GM18505 (cell line): ENCODE measurements at regions not wholly inside any gene's neighbourhood (a gene's known extent, or its start where the extent isn't known, plus 50 kb on each side); places are given as distances from the start of the nearest gene placed in this dataset.
A peak's percentile ranks its signal among the peaks of the same experiment; 100 is the strongest.

ENCODE experiments used
- ATAC-seq: cut with Tn5 transposase; IDR thresholded peaks from one replicate; pipeline ENCODE4 v1.9.1; 2021; ENCODE audit not compliant: unreplicated experiment
- POLR2A ChIP-seq: IDR thresholded peaks from 4 replicates; pipeline ENCODE4 v1.6.1; 2011; ENCODE audit warnings: borderline replicate concordance; ENCODE audit not compliant: insufficient read depth, insufficient read length; ENCODE audit errors: extremely low read depth

DNA sequence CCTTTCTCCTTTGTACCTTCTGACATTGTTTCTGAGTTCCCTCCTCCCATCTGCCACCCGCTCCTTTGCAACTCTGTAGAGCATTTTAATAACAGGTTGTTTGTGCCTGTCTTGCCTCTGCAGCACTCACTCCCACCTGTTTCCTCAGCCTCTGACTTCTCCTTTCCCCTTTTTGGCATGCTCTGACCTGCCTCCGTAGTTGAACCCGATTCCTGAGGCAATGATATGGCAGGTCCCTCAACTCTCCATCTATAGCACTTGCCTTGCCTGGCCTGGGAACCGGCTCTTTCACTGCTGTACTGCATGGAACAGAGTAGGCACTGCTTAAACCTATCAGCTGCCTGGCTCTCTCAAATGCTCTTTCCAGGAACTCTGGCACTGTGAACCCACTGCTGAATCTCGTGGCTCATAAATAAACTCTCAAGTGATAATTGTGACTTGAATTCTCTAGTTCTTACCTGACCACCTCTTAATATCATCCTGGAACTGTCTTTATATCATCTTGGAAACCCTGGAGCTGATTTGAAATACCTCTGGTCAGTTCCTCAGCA is 50.3 kb downstream of the UTRN start:
- no peak for ATAC-seq
- no peak for TF ChIP-seq POLR2A

DNA sequence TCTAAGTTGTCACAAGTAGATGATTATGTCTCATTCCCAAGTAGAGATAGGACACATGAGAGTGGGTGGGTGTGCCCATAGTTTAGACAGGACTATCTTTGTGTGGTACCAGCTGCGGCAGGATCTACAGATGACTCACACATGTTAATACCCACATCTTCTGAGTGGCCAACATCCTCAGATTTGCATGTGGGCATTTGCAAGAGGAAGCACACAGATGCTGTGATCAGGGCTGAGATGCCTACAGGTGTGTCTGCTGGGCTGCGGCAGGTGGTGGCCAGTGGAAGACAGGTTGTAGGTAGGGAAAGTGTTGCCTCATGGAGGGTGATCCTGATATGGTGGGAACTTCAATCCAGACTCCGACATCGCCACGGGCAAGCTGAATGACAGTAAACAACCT is 50.8 kb downstream of the UTRN start:
- ATAC-seq, result peak; percentile 61
- TF ChIP-seq POLR2A, result no peak

- TF ChIP-seq POLR2A, result no peak
- ATAC-seq, result no peak
Observed at GRCh38 chr6:144336900-144337299, 51.8 kb downstream of the UTRN start.

- no peak for ATAC-seq
- TF ChIP-seq POLR2A, result no peak
Observed at GRCh38 chr6:144338474-144338873, 53.3 kb downstream of the UTRN start.

GRCh38 chr6:144338951-144339700 is 54.0 kb downstream of the UTRN start:
- TF ChIP-seq POLR2A, result no peak

DNA sequence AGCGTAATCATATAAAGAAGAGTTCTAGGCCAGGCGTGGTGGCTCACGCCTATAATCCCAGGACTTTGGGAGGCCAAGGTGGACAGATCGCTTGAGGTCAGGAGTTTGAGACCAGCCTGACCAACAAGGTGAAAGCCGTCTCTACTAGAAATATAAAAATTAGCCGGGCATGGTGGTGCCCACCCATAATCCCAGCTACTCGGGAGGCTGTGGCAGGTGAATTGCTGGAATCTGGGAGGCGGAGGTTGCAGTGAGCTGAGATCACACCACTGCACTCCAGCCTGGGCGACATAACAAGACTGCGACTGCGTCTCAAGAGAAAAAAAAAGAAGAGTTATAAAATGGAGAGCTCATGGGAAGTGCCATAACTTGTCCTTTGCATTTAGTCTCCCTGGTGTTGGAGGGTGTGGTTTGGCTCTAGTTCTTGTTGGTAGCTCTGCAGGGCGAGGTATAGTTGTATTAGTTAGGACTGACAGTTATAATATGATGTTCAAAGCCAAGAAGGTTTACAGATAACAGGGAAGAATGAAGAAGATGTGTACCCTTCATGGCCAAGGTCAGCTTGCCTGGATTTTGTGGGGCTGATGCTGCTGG is 54.8 kb downstream of the UTRN start:
- no peak for ATAC-seq
- TF ChIP-seq POLR2A, result no peak

More at GRCh38 chr6:144338951-144339700, 54.0 kb downstream of the UTRN start:
- ATAC-seq, result no peak

DNA sequence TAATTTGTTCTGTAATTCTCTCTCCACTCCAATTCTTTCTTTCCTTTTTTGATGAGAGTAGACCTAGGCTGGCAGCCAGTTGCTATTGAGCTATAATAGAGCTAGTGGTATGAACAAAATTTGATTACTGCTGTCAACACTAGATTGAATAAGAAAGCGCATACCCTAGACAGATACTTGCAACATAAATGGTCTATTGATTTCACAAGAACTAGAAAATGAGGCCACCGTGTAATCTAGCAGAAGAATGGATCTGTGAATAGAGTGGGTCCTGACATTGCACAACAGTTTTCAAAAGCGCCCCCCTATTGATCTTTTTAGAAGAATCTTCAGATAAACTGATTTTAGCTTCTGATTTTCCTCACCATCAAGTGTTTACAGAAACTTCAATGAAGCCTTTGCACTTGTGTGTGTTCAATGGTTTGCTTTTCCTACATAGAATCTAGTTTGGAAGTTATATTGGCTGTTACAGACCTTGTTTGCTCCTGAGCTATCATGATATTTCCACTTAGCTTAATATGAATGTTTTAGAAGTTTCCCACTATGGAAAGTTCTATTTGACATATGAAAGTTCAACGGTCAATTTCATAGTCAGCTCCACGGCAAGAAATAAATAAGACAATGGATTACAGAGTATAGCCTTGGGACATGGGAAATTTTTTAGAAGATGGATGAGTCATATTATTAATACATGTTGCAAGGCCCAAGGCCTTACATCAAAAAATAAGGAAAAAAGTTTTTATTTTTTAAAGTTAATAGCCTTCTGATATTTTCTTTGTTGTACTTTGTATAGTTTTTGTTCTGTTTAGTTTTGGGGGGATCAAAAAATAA is 55.6 kb downstream of the UTRN start:
- TF ChIP-seq POLR2A, result no peak
- ATAC-seq, result no peak

DNA sequence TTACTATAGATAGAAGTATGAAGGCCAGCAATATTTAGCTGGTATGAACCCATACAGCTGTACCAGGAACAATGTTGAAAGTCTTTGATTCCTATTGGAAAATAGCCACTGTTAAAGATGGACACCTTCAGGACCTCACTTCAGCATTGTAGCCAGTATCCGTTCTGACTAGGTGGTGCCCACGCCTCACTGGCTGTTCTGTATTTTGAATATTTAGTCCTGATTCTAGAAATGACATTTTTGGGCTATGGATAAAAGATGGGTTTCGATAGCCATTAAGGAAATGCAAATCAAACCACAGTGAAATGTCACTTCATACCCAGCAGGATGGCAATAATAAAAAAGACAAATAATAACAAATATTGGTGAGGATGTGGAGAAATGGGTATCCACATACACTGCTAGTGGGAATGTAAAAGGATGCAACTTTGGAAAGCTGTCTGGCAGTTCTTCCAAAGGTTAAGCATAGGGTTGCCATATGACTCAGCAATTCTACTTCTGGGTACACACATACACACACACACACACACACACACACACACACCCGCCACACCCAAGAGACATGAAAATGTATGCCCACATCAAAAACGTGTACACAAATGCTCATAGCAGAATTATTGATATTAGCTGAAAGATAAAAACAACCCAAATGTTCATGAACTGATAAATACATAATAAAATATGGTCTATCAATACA is 56.8 kb downstream of the UTRN start:
- peak; percentile 53 for ATAC-seq
- TF ChIP-seq POLR2A, result no peak

DNA sequence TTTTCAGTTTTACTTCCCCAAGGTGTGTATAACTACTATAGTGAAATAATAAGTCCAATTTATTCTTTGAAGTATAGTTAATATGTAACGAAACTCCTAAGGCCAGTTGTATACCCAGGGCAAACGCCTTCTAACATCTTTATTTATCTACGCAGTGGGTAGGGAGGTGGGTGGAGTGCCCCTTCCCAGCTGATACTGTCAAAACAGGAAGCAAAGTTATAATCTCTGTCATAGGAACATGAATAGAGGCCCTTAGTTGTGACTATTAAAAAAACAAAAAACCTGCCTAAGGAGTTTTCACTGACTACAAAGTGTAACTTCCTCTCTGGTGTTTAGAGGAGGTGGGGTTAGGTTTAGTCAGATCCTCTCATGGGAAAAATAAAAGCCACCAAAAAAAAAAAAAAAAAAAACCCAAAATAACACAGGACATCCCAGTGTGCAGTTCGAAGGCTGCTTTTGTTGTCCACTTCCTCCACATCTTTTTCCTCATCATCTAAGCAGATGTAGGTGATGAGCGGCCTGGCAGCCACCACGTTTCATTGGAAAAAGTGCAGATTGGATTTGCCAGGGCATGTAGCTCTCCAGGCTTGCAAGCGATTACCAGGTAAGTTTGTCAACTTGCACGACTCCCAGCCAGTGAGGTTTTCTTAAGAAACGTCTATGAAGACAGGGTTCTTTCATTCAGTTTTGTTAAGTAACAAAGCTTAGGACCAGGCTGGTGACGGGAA is 58.7 kb downstream of the UTRN start:
- ATAC-seq, result peak; percentile 34
- TF ChIP-seq POLR2A, result peak; percentile 30

- no peak for TF ChIP-seq POLR2A
- peak; percentile 46 for ATAC-seq
Observed at GRCh38 chr6:144344646-144345045, 59.5 kb downstream of the UTRN start.

DNA sequence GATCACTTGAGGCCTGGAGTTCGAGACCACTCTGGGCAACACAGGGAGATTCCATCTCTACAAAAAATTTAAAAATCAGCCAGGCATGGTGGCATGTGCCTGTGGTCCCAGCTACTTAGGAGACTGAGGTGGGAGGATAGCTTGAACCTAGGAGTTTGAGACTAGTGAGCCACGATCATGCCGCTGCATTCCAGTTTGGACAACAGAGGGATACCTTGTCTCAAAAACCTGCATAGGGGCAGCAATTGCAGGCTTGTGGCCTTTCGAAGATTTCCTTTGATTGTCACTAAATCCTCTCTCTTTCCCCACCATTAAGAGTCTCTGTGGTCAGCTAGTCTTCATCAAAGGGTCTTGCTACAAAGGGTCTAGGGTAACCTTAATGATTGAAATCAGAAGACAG is 60.3 kb downstream of the UTRN start:
- TF ChIP-seq POLR2A, result no peak
- no peak for ATAC-seq

GRCh38 chr6:144346719-144347447 is 61.7 kb downstream of the UTRN start:
- no peak for TF ChIP-seq POLR2A
- no peak for ATAC-seq

DNA sequence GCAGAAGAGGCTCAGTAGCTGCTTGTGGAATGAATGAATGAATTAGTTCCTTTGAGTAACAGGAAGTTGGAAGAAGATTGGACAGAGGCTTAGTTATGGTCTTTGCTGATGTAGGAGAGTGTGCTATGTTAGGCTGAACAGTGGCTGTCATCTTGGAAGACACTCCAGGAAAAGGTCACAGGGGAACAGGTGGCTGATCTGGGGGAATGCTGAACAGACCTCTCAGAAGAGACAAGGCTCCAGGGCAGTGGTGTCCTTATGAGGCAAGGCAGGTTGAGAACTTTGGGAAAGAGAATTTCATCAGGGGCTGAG is 62.3 kb downstream of the UTRN start:
- no peak for TF ChIP-seq POLR2A
- ATAC-seq, result no peak

- no peak for TF ChIP-seq POLR2A
- no peak for ATAC-seq
Observed at GRCh38 chr6:144347933-144348332, 62.8 kb downstream of the UTRN start.
